ENCODE measurements at regions not wholly inside any gene's neighbourhood (a gene's known extent, or its start where the extent isn't known, plus 50 kb on each side); places are given as distances from the start of the nearest gene placed in this dataset.
"Not testable (repeated sequence)": the region's sequence is repeated elsewhere in the genome, so short reads cannot be mapped to it uniquely, and the experiment has no call there.

DNA sequence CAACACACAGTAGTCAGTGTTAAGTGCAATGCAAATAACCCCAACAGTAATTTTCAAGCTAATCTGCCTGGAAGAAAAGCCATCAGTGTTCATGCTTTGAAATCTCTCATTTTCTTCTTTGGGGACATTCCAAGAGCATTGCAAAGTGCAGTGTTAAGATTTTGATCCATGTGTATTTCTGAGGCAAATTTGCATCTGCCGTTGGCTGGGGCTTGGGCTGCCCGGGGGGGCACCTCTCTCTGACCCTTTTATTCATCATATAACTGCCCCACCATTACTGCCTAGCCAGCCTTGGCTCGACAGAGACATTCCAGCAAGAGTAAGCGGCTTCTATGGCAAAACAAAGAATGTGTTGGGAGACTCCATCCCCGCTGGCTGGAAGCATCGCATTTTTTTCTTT, 483.5 kb downstream of the BRD1 start:
- Histone ChIP-seq H3K27me3 (ENCODE audit: insufficient read depth, low read length, poor library complexity, severe bottlenecking) (no peaks in the 10 kb centered on the region), H3K4me1 (ENCODE audit: insufficient read depth, low read length) (no peaks in the 10 kb centered on the region), H3K9me3 (ENCODE audit: low read length) (no peaks in the 10 kb centered on the region), H3K27ac (ENCODE audit: low read depth, low read length) (no peak overlapping the region), H3K36me3 (ENCODE audit: insufficient read depth, low read length) (no peaks in the 10 kb centered on the region), H3K4me3 (ENCODE audit: low read length) (no peak overlapping the region)
- Mint-ChIP-seq H3K36me3 (no peaks in the 10 kb centered on the region), H3K4me1 (no peaks in the 10 kb centered on the region), H3K4me3 (peak overlapping the region in 1 of 7 donors; percentile 36), H3K9me3 (no peaks in the 10 kb centered on the region), H3K27me3 (peaks cover 18 to 40% of the 10 kb centered on the region in 2 donors), H3K27ac (no peak overlapping the region)
- POLR2A ChIA-PET = interaction anchor here (0.7 kb wide), 1 partner anchor 210 kb away, joined by 5 read pairs; no protein-coding TSS in a partner anchor
- CTCF ChIA-PET = no interaction called here
- DNase-seq = no peak

DNA sequence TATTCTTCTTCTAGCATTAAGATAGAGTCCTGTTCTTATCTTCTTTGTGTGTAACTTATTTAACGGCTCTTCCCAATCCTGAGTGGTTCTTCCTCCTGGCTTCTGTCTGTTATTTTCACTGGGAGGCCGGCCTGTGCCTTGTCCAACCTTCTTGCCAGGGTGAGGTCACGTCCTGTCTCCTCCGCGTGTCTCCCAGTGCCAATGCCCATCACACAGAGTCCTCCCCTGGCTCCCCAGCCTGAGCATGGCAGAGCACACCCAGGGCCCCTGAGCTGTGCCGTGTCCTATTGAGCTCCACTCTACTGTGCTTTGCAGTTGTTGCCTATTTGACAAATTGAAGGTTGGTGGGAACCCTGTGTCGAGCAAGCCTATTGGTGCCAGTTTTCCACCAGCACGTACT, 487.3 kb downstream of the BRD1 start:
- DNase-seq = no peak
- H3K36me3 ChIP-seq (ENCODE audit: insufficient read depth, low read length) = no peaks in the 10 kb centered on the region
- H3K27ac ChIP-seq (ENCODE audit: low read depth, low read length) = no peak overlapping the region
- H3K4me3 ChIP-seq (ENCODE audit: low read length) = no peak overlapping the region
- H3K36me3 Mint-ChIP-seq = no peaks in the 10 kb centered on the region
- peaks cover 13 to 32% of the 10 kb centered on the region in 2 donors for H3K27me3 Mint-ChIP-seq
- no peaks in the 10 kb centered on the region for H3K9me3 Mint-ChIP-seq
- no peaks in the 10 kb centered on the region for H3K9me3 ChIP-seq (ENCODE audit: low read length)
- H3K4me1 ChIP-seq (ENCODE audit: insufficient read depth, low read length) = no peaks in the 10 kb centered on the region
- H3K27ac Mint-ChIP-seq = no peak overlapping the region
- no peak overlapping the region for H3K4me3 Mint-ChIP-seq
- H3K27me3 ChIP-seq (ENCODE audit: insufficient read depth, low read length, poor library complexity, severe bottlenecking) = no peaks in the 10 kb centered on the region
- CTCF ChIA-PET = no interaction called here
- POLR2A ChIA-PET = no interaction called here
- H3K4me1 Mint-ChIP-seq = no peaks in the 10 kb centered on the region

DNA sequence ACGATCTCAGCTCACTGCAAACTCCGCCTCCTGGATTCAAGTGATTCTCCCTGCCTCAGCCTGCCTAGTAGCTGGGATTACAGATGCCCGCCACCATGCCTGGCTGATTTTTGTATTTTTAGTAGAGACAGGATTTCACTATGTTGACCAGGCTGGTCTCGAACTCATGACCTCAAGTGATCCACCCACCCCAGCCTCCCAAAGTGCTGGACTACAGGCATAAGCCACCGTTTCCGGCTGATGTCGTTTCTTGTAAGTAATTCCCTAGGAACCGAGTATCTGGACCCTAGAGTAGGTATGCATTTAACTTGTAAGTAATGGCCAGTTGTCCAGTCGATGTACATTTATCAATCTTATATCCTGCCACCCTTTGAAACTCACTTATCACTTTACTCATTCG, 491.2 kb downstream of the BRD1 start:
- H3K27ac ChIP-seq (ENCODE audit: low read depth, low read length); CTCF ChIA-PET; POLR2A ChIA-PET; H3K36me3 ChIP-seq (ENCODE audit: insufficient read depth, low read length); H3K4me3 Mint-ChIP-seq; H3K9me3 ChIP-seq (ENCODE audit: low read length); H3K9me3 Mint-ChIP-seq; H3K4me3 ChIP-seq (ENCODE audit: low read length); H3K27ac Mint-ChIP-seq; H3K4me1 Mint-ChIP-seq; DNase-seq; H3K4me1 ChIP-seq (ENCODE audit: insufficient read depth, low read length); H3K36me3 Mint-ChIP-seq; H3K27me3 ChIP-seq (ENCODE audit: insufficient read depth, low read length, poor library complexity, severe bottlenecking): not testable (repeated sequence)
- H3K27me3 Mint-ChIP-seq = peaks cover 4 to 13% of the 10 kb centered on the region in 2 donors

DNA sequence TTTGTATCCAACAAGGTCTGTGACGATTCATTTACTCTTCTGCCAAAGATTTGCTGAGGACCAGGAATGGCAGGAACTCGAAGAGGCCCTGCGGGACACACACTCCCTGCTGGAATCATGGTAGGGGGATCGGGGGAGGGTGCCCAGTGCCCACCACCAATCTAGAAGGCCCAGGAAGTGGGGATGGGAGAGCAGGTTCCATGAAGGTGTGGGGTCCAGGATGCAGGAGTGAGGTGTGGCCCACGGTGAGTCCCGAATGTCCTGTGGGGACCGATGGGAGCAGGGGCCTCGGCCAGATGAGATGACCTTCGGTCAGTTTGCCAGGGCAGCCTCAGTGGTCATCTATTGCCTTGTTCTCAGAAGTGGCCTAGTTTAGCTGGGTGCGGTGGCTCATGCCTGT, 492.7 kb downstream of the BRD1 start:
- ChIA-PET POLR2A (no interaction called here), CTCF (no interaction called here)
- Histone ChIP-seq H3K4me1 (ENCODE audit: insufficient read depth, low read length) (no peaks in the 10 kb centered on the region), H3K27ac (ENCODE audit: low read depth, low read length) (no peak overlapping the region), H3K4me3 (ENCODE audit: low read length) (no peak overlapping the region), H3K36me3 (ENCODE audit: insufficient read depth, low read length) (no peaks in the 10 kb centered on the region), H3K9me3 (ENCODE audit: low read length) (no peaks in the 10 kb centered on the region), H3K27me3 (ENCODE audit: insufficient read depth, low read length, poor library complexity, severe bottlenecking) (no peaks in the 10 kb centered on the region)
- Mint-ChIP-seq H3K27ac (peak overlapping the region in 1 of 8 donors; percentile 54), H3K27me3 (peaks cover 1 to 7% of the 10 kb centered on the region in 2 donors), H3K4me3 (no peak overlapping the region), H3K4me1 (no peaks in the 10 kb centered on the region), H3K9me3 (no peaks in the 10 kb centered on the region), H3K36me3 (no peaks in the 10 kb centered on the region)
- DNase-seq = no peak

DNA sequence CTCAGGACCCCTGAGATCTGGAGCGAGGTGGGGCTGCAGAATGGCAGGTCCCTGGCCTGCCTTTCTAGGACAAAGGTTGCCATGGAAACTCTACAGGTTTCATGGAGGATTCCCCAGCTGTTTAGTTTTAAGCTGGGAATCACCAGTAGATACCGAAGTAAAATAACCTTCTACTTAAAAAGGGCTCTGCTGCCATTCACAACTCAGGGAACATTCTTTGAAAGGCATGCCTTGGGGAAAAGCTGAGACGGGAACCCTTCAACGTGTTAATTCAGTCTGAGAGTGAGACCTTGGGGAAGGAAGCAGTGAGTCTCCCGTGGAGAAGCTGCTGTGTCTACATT, 493.3 kb downstream of the BRD1 start:
- no peak overlapping the region for H3K27ac Mint-ChIP-seq
- DNase-seq = no peak
- no peaks in the 10 kb centered on the region for H3K27me3 ChIP-seq (ENCODE audit: insufficient read depth, low read length, poor library complexity, severe bottlenecking)
- H3K4me1 Mint-ChIP-seq = no peaks in the 10 kb centered on the region
- peaks cover 0 to 11% of the 10 kb centered on the region in 2 donors for H3K27me3 Mint-ChIP-seq
- no peak overlapping the region for H3K4me3 ChIP-seq (ENCODE audit: low read length)
- POLR2A ChIA-PET = no interaction called here
- no peaks in the 10 kb centered on the region for H3K9me3 ChIP-seq (ENCODE audit: low read length)
- no peaks in the 10 kb centered on the region for H3K4me1 ChIP-seq (ENCODE audit: insufficient read depth, low read length)
- no peaks in the 10 kb centered on the region for H3K9me3 Mint-ChIP-seq
- no peak overlapping the region for H3K27ac ChIP-seq (ENCODE audit: low read depth, low read length)
- no peaks in the 10 kb centered on the region for H3K36me3 ChIP-seq (ENCODE audit: insufficient read depth, low read length)
- H3K36me3 Mint-ChIP-seq = no peaks in the 10 kb centered on the region
- CTCF ChIA-PET = no interaction called here
- no peak overlapping the region for H3K4me3 Mint-ChIP-seq

DNA sequence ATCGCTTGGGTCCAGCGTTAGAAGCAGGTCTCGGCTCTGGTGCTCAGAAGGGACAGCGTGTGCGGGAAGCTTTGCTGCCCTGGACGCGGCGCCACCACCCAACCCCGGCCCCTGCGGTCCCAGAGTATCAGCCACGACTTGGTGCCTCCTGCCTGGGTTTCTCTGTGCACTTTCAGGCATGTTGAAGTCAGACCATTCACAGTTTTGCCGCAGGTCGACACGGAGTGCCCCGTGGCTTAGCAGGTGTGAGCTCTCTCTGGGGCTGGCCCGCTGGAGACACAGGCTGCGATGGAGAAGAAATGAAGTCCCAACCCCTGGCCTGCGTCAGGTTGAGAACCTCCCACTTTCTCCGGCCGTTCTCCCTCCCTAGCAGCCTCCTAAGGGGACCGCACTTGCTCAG, 494.5 kb downstream of the BRD1 start:
- no peak for DNase-seq
- CTCF ChIA-PET = no interaction called here
- H3K9me3 Mint-ChIP-seq = no peaks in the 10 kb centered on the region

DNA sequence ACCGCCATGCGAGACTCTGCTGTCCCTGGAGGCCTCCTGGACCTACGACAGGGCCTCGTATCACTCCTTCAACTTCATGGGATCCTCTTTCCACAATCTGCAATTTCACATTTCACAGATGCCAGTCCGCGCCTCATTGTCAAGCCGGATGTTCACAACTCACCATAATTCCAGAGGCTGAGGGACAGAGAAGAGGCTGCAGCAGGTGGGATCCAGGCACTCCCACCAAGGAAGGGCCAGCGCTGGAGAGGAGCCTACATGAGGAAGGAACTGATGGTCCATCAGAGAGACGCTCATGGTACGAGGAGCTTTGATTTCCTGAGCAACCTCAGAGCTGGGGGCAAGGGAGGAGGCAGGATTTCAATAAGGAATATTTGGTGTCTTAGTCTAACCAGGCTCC, 495.0 kb downstream of the BRD1 start:
- H3K36me3 Mint-ChIP-seq = no peaks in the 10 kb centered on the region
- no peak overlapping the region for H3K27ac ChIP-seq (ENCODE audit: low read depth, low read length)
- no peaks in the 10 kb centered on the region for H3K4me1 Mint-ChIP-seq
- CTCF ChIA-PET = no interaction called here
- H3K4me3 Mint-ChIP-seq = no peak overlapping the region
- no peaks in the 10 kb centered on the region for H3K9me3 Mint-ChIP-seq
- no peaks in the 10 kb centered on the region for H3K9me3 ChIP-seq (ENCODE audit: low read length)
- H3K27ac Mint-ChIP-seq = no peak overlapping the region
- H3K27me3 ChIP-seq (ENCODE audit: insufficient read depth, low read length, poor library complexity, severe bottlenecking) = no peaks in the 10 kb centered on the region
- DNase-seq = no peak
- H3K27me3 Mint-ChIP-seq = peaks cover 0 to 16% of the 10 kb centered on the region in 2 donors
- H3K36me3 ChIP-seq (ENCODE audit: insufficient read depth, low read length) = no peaks in the 10 kb centered on the region
- H3K4me3 ChIP-seq (ENCODE audit: low read length) = no peak overlapping the region
- POLR2A ChIA-PET = no interaction called here
- no peaks in the 10 kb centered on the region for H3K4me1 ChIP-seq (ENCODE audit: insufficient read depth, low read length)

More for the DNA sequence above, 494.5 kb downstream of the BRD1 start:
- Mint-ChIP-seq H3K4me1 (no peaks in the 10 kb centered on the region), H3K27ac (no peak overlapping the region), H3K27me3 (peaks cover 0 to 16% of the 10 kb centered on the region in 2 donors), H3K4me3 (no peak overlapping the region), H3K36me3 (no peaks in the 10 kb centered on the region)
- H3K4me3 ChIP-seq (ENCODE audit: low read length) = no peak overlapping the region
- no peaks in the 10 kb centered on the region for H3K36me3 ChIP-seq (ENCODE audit: insufficient read depth, low read length)
- no peaks in the 10 kb centered on the region for H3K27me3 ChIP-seq (ENCODE audit: insufficient read depth, low read length, poor library complexity, severe bottlenecking)
- no peaks in the 10 kb centered on the region for H3K9me3 ChIP-seq (ENCODE audit: low read length)
- H3K4me1 ChIP-seq (ENCODE audit: insufficient read depth, low read length) = no peaks in the 10 kb centered on the region
- no peak overlapping the region for H3K27ac ChIP-seq (ENCODE audit: low read depth, low read length)
- POLR2A ChIA-PET = no interaction called here

DNA sequence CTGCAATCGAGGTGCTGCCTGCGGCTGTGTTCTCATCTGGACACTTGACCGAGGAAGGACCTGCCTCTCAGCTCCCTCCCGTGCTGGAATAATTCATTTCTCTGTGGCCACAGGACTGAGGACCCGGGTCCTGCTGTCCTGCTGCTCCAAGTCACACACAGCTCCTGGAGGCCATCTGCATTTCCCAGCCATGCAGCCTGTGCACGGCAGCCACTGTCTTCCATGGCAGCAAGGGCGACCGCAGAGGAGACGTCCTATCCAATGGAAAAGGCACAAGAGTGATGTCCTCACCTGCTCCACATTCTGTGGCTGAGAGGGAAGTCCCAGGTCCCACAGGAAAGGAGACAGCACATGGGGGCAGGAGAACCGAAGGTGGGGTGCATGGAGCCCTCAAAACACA, 495.8 kb downstream of the BRD1 start:
- no peak for DNase-seq
- Histone ChIP-seq H3K4me1 (ENCODE audit: insufficient read depth, low read length) (no peaks in the 10 kb centered on the region), H3K9me3 (ENCODE audit: low read length) (no peaks in the 10 kb centered on the region), H3K4me3 (ENCODE audit: low read length) (no peak overlapping the region), H3K27ac (ENCODE audit: low read depth, low read length) (no peak overlapping the region), H3K36me3 (ENCODE audit: insufficient read depth, low read length) (no peaks in the 10 kb centered on the region), H3K27me3 (ENCODE audit: insufficient read depth, low read length, poor library complexity, severe bottlenecking) (no peaks in the 10 kb centered on the region)
- POLR2A ChIA-PET = no interaction called here
- Mint-ChIP-seq H3K4me3 (no peak overlapping the region), H3K27ac (no peak overlapping the region), H3K9me3 (peaks cover 3 to 5% (median 4%) of the 10 kb centered on the region in 5 donors), H3K27me3 (peaks cover 0 to 16% of the 10 kb centered on the region in 2 donors), H3K36me3 (no peaks in the 10 kb centered on the region), H3K4me1 (no peaks in the 10 kb centered on the region)
- CTCF ChIA-PET = no interaction called here

DNA sequence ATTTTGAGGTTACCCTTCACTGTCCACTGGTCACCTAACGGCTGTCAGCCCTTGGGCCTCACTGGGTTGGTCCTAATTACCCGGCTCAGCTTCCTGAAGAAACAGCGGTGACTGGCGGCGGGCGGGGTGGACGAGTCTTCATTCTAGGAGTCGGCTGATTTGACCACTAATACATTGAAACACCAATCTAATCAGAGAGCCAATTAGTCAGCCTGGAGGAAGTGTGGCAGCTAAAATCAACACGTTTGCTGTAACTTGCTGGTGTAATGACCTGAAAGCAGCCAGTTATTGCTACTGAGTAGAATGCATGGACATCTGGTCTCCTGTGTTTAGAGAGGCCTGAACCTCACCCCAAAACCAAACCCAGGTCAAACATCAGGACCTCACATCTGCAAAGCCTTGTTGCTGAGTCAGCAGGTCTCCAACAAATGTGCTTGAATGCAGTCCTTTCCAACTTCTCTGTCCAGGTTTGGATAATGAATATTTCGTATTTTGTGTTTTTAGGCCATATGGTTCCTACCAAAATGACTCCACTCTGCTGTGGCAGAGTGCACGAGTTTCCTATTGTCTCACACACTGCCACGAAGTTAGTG, 496.4 kb downstream of the BRD1 start:
- no peak overlapping the region for H3K27ac ChIP-seq (ENCODE audit: low read depth, low read length)
- H3K27ac Mint-ChIP-seq = no peak overlapping the region
- no peak for DNase-seq
- H3K4me3 Mint-ChIP-seq = no peak overlapping the region
- H3K36me3 Mint-ChIP-seq = no peaks in the 10 kb centered on the region
- no peaks in the 10 kb centered on the region for H3K4me1 ChIP-seq (ENCODE audit: insufficient read depth, low read length)
- no peaks in the 10 kb centered on the region for H3K27me3 ChIP-seq (ENCODE audit: insufficient read depth, low read length, poor library complexity, severe bottlenecking)
- H3K4me3 ChIP-seq (ENCODE audit: low read length) = no peak overlapping the region
- peaks cover 3 to 8% (median 7%) of the 10 kb centered on the region in 5 donors for H3K9me3 Mint-ChIP-seq
- peaks cover 0 to 16% of the 10 kb centered on the region in 2 donors for H3K27me3 Mint-ChIP-seq
- POLR2A ChIA-PET = no interaction called here
- CTCF ChIA-PET = no interaction called here
- no peaks in the 10 kb centered on the region for H3K9me3 ChIP-seq (ENCODE audit: low read length)
- no peaks in the 10 kb centered on the region for H3K4me1 Mint-ChIP-seq
- no peaks in the 10 kb centered on the region for H3K36me3 ChIP-seq (ENCODE audit: insufficient read depth, low read length)

Data from CD8-positive, alpha-beta memory T cell (primary cell).